HG03064 (cell line): ENCODE measurements at regions not wholly inside any gene's neighbourhood (a gene's known extent, or its start where the extent isn't known, plus 50 kb on each side); places are given as distances from the start of the nearest gene placed in this dataset.
"Not testable (repeated sequence)": the region's sequence is repeated elsewhere in the genome, so short reads cannot be mapped to it uniquely, and the experiment has no call there.

Source experiments
- ATAC-seq: cut with Tn5 transposase; IDR thresholded peaks from one replicate; pipeline ENCODE4 v1.9.1; 2021; ENCODE audit warnings: low read depth; ENCODE audit not compliant: unreplicated experiment

DNA sequence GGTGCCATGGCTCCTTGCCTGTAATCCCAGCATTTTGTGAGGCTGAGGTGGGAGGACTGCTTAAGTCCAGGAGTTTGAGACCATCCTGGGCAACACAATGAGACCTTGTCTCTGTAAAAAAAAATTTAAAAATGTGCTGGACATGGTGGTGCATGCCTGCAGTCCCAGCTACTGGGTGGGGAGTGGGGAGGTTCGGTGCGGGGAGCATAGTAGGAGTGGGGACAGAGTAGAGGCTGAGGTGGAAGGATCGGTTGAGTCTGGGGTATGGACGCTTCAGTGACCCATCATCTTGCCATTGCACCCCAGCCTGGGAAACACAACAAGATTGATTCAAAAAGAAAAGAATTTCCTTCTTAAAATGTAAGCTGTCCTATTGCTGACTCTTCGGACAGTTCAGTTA, 1490.0 kb upstream of the GBE1 start:
- no peak for ATAC-seq

DNA sequence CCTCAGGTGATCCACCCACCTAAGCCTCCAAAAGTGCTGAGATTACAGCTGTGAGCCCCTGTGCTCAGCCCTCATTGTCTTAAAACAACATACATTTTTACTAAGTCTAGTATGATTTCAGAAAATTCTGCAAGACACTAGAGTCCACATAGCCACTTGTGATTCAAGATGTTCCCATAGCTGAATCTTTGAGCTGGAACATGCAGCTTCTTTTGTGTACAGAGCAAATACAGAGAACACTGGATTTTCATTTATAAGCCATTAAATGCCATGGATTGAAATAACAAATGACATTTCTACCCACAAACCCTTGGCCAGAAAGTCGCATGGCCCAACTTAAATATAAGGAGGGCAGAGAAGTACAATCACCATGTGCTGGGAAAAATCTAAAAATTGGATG, 1489.2 kb upstream of the GBE1 start:
- ATAC-seq, result no peak

DNA sequence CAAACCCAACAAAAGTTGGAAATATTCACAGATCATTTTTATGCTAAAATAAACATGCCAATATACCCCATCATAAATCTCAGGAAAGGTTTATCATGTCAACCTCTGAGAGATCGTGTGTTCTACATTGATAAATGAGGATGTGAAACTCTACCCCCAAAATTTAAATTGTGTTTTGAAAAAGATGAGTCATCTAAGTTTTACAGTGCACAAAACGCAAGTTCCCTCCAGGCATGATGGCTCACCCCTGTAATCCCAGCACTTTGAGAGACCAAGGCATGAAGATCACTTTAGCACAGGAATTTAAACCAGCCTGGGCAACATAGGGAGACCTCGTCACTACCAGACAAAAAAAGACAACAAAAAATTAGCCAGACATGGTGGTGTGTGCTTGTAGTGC, 1487.0 kb upstream of the GBE1 start:
- ATAC-seq, result no peak

DNA sequence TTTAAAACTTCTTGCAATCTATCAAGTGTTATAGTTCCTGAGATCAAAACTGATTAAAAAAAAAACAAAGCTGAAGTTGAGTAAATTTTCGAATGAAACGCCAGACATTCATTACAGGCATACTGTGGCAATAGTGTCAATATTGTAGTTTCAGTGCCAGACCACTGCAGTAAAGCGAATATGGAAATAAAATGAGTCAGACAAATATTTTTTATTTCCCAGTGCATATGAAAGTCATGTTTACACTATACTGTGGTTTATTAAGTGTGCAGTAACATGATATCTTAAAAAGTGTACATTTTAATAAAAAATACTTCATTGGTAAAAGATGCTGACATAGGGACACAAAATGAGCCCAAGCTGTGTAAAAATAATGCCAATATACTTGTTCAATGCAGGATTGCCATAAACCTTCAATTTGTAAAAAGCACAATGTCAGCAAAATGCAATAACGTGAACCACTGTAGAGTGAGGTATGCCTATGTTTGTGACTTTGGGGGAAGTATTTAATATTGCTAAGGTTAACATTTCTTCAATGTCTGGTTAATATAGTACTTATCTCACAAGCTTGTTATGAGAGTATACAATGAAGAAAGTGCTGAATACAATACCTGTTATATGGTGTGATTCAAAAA, 1473.9 kb upstream of the GBE1 start:
- no peak for ATAC-seq

DNA sequence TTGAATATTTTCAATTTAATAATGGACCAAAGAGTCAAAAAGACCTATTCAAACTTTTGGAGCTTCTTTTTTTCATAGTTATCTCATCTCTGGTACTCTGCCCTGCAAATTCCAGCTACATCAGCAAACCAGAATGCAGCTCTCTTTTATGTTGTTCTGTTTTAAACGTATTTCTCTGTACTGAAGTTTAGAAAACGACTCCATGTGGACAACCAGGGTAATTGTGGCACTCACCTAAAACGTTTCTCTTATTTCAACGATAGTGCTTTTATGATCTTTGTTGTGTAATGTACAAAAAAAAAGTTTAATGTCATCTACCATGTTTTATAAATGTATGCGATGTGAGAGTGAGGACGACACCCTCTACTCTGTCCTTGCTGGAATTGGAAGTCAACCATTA, 1472.3 kb upstream of the GBE1 start:
- no peak for ATAC-seq

DNA sequence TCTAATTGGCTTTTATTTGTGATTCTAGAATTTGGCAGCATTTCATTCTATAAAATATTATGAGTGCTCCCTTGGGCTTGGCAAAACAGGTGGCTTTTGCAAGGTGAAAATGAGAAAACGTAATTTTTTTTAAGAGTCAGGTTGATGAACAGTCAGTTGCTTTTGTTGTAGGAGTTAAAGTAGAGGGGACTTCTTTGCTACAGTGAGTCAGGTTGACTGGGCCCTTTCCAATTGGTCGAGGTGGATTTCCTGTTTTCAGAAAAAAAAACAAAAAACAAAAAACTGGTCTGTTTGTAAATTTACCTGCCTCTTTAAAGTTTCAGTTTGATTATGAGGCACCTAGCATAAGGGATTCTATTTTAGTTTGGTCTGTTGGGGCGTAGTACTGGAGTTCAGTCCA, 1469.4 kb upstream of the GBE1 start:
- no peak for ATAC-seq

GRCh38 chr3:83230376-83230775, 1468.9 kb upstream of the GBE1 start:
- ATAC-seq, result no peak

- ATAC-seq, result no peak
Measured at GRCh38 chr3:83226751-83227150, 1465.3 kb upstream of the GBE1 start.

DNA sequence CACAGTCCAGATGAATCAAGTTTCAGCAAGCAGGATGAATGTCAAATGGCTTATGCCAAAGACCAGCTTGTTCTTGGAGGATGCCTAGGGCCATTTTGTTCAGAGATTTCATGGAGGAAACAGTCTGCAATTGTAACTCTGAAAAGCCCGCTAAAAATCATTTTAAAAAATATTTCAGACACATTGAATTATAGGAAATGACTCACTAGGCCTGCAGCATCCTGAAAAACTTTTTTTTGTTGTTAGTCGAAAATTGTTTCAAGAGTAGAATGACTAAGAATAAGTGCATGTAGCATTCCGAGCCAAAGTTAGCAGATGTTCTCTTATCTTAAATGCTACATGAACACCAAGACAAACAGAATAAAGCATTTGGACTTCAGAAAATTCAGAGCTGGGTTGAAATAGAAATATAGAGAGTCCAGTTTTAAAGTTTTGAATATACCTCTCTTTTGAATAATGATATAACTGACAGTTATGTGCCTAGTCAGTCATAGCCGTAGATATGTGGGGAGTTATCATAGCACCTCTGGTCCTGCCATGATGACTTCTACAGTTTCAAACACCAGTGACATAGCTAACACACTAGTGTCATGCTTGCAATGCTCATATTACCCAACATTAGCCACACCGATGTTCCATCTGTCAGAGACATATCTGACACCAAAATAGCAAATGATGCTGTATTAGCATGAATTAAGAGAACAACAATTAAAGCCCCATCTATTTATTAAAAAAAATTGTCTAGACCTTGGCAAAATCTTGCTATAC, 1462.8 kb upstream of the GBE1 start:
- no peak for ATAC-seq

- no peak for ATAC-seq
Measured at GRCh38 chr3:83218383-83219200, 1457.1 kb upstream of the GBE1 start.

GRCh38 chr3:83217595-83218118, 1456.2 kb upstream of the GBE1 start:
- ATAC-seq, result not testable (repeated sequence)

GRCh38 chr3:83216919-83217594, 1455.6 kb upstream of the GBE1 start:
- no peak for ATAC-seq

- ATAC-seq, result no peak
Measured at GRCh38 chr3:83195243-83195642, 1433.8 kb upstream of the GBE1 start.

GRCh38 chr3:83193526-83193925, 1432.1 kb upstream of the GBE1 start:
- no peak for ATAC-seq

DNA sequence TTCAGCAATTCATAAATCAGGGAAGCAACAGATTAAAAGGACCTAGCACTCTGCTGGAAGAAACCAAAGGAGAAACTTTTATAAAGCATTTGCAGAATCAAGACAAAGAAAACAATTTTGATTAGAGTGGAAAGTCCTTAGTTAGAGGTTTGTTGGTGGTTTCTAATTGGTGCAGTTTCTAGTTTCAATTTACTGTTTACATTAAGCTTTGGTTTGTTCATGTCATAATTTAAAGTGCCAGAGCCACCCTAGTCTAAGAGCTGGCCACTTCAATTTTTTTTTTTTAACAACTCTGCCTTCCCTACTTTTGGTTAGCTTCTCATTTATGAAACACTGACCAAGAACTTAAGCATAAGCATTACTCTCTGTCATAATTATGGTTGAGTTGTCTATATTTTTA, 1428.2 kb upstream of the GBE1 start:
- ATAC-seq, result no peak

DNA sequence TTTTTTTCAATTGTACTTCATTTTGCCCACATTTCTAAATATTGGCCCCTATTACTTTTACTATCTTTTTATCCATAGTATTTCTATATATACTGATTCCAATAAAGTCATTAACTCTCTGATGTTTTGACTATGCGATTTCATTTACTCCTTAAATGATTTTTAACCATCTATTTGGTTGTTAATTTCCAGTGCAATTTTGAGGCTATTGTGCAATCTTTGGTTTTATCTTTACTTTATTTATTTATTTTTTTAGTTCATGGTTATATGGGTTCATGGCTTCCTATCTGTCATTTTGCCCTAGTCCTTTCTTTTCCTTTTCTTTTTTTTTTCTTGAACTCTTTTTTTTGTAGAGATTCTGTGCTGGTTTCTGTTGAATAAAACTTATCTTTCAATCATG, 1408.0 kb upstream of the GBE1 start:
- ATAC-seq, result no peak

DNA sequence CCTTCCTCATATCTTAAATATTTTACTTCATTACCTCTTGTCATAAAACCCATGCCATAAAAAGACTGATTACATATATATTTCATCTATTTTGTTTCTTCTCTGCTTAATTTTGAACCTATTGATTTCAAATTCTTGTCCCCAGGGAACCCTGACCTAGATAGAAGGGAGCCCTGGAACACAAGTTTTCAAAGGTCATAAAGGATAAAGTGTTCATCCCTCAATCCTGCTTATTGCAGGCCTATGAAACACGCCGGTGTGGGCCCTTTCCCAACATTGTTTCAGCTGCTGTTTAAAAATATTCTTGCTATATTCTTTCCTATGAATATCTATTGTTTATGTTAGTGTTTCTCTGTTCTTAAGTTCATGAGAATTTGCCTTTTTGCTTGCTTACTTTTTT, 1389.5 kb upstream of the GBE1 start:
- ATAC-seq, result no peak

DNA sequence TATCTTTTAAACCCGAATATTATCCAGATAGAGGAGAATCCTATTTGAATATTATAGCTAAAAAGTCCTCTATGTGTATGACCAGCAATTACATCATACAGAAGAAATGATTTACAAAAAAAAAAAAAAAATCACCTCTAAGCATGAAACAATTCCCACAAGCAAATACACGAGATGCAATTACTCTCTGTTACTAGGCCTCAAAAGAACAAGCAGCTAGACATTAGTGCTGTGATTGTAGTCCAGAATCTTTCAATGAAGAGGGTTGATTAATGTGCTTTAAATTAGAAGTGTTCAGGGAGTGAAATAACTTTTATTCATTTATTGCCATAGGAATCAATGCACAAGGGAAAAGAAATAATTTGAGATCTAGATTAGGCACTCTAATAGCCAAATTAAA, 1379.5 kb upstream of the GBE1 start:
- ATAC-seq, result no peak

- no peak for ATAC-seq
Measured at GRCh38 chr3:83131236-83131635, 1369.8 kb upstream of the GBE1 start.

- no peak for ATAC-seq
Measured at GRCh38 chr3:83122774-83123350, 1361.4 kb upstream of the GBE1 start.

DNA sequence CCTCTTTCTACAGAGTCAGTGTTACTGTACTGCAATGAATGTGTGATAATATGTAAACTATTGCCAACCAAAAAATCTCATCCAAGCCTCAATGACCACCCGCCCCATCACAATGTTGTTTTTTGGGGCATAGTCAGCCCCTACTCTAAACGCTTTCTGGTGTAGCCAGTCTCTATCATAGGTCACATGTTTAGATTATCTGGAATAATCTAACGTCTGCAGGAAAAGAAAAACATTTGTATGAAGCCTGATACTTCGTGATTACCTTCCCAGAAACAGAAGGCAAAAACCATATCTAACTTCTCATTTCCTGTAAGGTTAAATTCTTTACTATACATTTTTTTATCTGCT, 1331.8 kb upstream of the GBE1 start:
- no peak for ATAC-seq
